OCI-LY1 (cell line): ENCODE measurements at regions not wholly inside any gene's neighbourhood (a gene's known extent, or its start where the extent isn't known, plus 50 kb on each side); places are given as distances from the start of the nearest gene placed in this dataset.

Experiments
- CTCF ChIP-seq: fragments of 200-600 bp; sonication (generic), shearing (Covaris generic); IDR thresholded peaks from 2 replicates; pipeline ENCODE4 v1.5.1; 2017; ENCODE audit warnings: mild to moderate bottlenecking, antibody characterized with exemption, low read length, moderate library complexity, mixed read lengths
- EZH2 ChIP-seq: fragments of 200-600 bp; sonication (generic), shearing (Covaris generic); IDR thresholded peaks from 2 replicates; pipeline ENCODE4 v1.8.0; 2017; ENCODE audit warnings: borderline replicate concordance, mixed run types, mild to moderate bottlenecking, antibody characterized with exemption, low read length, moderate library complexity, mixed read lengths

GRCh38 chr4:149062997-149063396 lies 620.8 kb upstream of the NR3C2 start:
- no peak for TF ChIP-seq CTCF
- TF ChIP-seq EZH2 = no peak
